MCF 10A (cell line): ENCODE measurements at regions not wholly inside any gene's neighbourhood (a gene's known extent, or its start where the extent isn't known, plus 50 kb on each side); places are given as distances from the start of the nearest gene placed in this dataset.

Source experiments
- BruUV-seq: library from RNA; stranded (reverse); fragments of 400-500 nt; replicated peaks from 2 replicates; lab custom pipeline; 2021; lab: Mats Ljungman, UMichigan
- CTCF ChIA-PET: fragments of 300-600 bp; sonication (Branson Sonifier 250); formaldehyde crosslinking; extraction: SDS; loops from one replicate; lab custom pipeline; 2021; ENCODE audit warnings: antibody characterized with exemption, inconsistent platforms; lab: Yijun Ruan, JAX
- POLR2A ChIA-PET: fragments of 300-600, 350-650 bp; sonication (Branson Sonifier 250); formaldehyde crosslinking; extraction: SDS; loops from one replicate; lab custom pipeline; 2020; ENCODE audit warnings: antibody characterized with exemption, inconsistent platforms; lab: Yijun Ruan, JAX
- DNase-seq: peaks from one replicate; pipeline ENCODE4 v3.0.0-alpha.2; 2018; ENCODE audit not compliant: unreplicated experiment
- H3K27ac Mint-ChIP-seq: one replicate; pipeline ENCODE4 v1.8.0; 2022; ENCODE audit warnings: mild to moderate bottlenecking, low read depth, mixed read lengths; ENCODE audit not compliant: unreplicated experiment
- H3K27me3 Mint-ChIP-seq: one replicate; pipeline ENCODE4 v1.8.0; 2022; ENCODE audit warnings: mixed read lengths; ENCODE audit not compliant: insufficient read depth, unreplicated experiment
- H3K36me3 Mint-ChIP-seq: one replicate; pipeline ENCODE4 v1.8.0; 2022; ENCODE audit warnings: mild to moderate bottlenecking, moderate library complexity, mixed read lengths; ENCODE audit not compliant: insufficient read depth, unreplicated experiment
- H3K4me1 Mint-ChIP-seq: one replicate; pipeline ENCODE4 v1.8.0; 2022; ENCODE audit warnings: mixed read lengths; ENCODE audit not compliant: insufficient read depth, unreplicated experiment
- H3K4me3 Mint-ChIP-seq: one replicate; pipeline ENCODE4 v1.8.0; 2022; ENCODE audit warnings: mild to moderate bottlenecking, moderate library complexity, mixed read lengths; ENCODE audit not compliant: unreplicated experiment
- H3K9me3 Mint-ChIP-seq: one replicate; pipeline ENCODE4 v1.8.0; 2022; ENCODE audit warnings: mixed read lengths; ENCODE audit not compliant: unreplicated experiment
- intact Hi-C: fragments of 100-400 bp; cut with micrococcal nuclease; formaldehyde crosslinking; loops from 2 replicates; pipeline ENCODE4 v1.14.1; 2022
- TF ChIP-seq, protein P1 (sequence below): fragments of 200-600 bp; IDR thresholded peaks from one replicate; pipeline ENCODE4 v1.8.0; 2022; ENCODE audit warnings: antibody characterized with exemption, mild to moderate bottlenecking; ENCODE audit not compliant: unreplicated experiment

GRCh38 chr3:117393119-117393518 is 683.5 kb downstream of the TUSC7 start:
- H3K36me3 Mint-ChIP-seq: no peaks in the 10 kb centered on the region
- DNase-seq: no peak
- CTCF ChIA-PET: interaction anchor here (1.4 kb wide), 1 partner anchor 12 kb away, joined by 3 read pairs; no protein-coding TSS in a partner anchor
- peaks cover 71% of the 10 kb centered on the region for H3K27me3 Mint-ChIP-seq
- intact Hi-C loops: no loop called here
- H3K4me1 Mint-ChIP-seq: no peaks in the 10 kb centered on the region
- BruUV-seq: no TSS peak
- TF ChIP-seq, protein P1, sequence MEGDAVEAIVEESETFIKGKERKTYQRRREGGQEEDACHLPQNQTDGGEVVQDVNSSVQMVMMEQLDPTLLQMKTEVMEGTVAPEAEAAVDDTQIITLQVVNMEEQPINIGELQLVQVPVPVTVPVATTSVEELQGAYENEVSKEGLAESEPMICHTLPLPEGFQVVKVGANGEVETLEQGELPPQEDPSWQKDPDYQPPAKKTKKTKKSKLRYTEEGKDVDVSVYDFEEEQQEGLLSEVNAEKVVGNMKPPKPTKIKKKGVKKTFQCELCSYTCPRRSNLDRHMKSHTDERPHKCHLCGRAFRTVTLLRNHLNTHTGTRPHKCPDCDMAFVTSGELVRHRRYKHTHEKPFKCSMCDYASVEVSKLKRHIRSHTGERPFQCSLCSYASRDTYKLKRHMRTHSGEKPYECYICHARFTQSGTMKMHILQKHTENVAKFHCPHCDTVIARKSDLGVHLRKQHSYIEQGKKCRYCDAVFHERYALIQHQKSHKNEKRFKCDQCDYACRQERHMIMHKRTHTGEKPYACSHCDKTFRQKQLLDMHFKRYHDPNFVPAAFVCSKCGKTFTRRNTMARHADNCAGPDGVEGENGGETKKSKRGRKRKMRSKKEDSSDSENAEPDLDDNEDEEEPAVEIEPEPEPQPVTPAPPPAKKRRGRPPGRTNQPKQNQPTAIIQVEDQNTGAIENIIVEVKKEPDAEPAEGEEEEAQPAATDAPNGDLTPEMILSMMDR: no peak
- POLR2A ChIA-PET: no interaction called here
- H3K4me3 Mint-ChIP-seq: no peak overlapping the region
- no peak overlapping the region for H3K27ac Mint-ChIP-seq
- no peaks in the 10 kb centered on the region for H3K9me3 Mint-ChIP-seq

DNA sequence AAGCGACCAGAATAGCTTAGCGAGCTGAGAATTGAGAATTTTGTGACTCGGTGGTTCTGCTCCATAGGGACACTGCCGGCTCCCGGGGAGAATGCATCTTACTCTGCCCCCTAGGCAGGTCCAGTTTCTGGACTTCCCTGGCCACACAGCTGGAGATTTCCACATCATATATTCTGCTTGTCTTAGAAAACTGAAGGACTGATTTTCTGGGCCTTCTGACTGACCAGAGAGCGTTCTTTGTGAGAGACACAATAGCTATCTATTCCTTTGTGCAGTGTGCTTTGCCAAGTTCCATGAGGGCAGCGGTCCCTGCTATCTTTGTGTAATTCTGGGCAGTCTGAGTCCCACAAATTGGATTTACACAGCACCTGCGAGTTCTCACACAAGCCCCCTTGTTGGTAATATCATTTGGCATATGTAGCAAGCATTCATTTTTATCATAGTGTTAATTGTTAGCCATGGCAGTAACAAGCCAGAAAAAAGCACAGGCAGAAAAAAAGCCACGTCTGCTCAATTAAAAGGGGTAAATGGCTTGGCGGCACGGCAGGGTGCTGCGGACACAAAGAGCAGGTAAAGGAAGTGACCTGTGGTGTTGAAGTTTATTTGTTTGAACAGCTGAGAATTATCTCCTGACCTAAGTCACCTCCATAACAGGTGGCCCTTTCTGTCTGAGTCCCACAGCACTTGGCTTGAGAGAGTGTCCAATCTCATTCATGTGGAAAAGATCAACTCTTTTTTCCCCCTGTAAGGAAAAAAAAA is 688.7 kb downstream of the TUSC7 start:
- TF ChIP-seq, protein P1: no peak
- ChIA-PET POLR2A (interaction anchor here (0.5 kb wide), 1 partner anchor 237 kb away, joined by 3 read pairs; no protein-coding TSS in a partner anchor), CTCF (interaction anchor here (0.6 to 1.9 kb wide), 3 partner anchors 10 to 534 kb away, joined by 3 to 4 read pairs (median 3); no protein-coding TSS in a partner anchor)
- no peak for DNase-seq
- no peak overlapping the region for H3K27ac Mint-ChIP-seq
- no peaks in the 10 kb centered on the region for H3K36me3 Mint-ChIP-seq
- no peak overlapping the region for H3K4me3 Mint-ChIP-seq
- peaks cover 10% of the 10 kb centered on the region for H3K4me1 Mint-ChIP-seq
- peaks cover 64% of the 10 kb centered on the region for H3K27me3 Mint-ChIP-seq
- no TSS peak for BruUV-seq
- intact Hi-C loops: no loop called here
- no peaks in the 10 kb centered on the region for H3K9me3 Mint-ChIP-seq

DNA sequence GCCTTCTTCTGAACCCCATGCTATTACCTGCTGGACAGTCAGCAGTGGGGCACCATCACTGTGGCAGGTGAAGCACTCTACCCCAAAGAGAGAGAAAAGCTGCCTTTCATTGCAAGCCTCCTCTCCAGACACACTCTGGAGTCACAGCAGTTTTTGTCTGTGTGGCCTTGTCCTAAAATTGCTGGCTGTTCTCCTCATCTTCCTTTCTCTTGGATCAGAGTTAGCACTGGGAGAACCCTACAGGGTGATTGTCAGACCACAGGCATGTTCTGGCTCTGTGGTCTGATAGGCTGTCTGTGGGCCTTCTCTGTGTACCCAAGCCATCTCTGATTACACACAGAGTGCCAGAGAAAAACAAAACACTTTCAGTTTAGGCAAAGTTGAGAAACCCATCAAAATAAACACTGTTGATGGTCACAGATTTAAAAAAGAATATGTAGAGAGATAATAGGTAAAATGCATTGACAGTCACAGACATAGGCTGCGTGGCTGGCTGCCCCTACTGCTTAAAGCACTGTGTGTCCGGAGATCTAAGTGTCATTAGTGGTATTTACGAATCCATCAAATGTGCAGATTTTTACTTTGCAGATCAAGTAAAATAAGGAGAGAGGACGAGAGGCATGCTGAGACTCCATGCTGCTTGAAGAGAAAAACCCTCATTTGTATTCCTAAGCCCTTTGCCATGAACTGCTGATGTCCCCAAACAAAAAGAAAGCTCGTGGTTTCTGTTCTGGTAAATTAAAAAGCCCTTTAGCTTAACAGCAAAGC is 689.9 kb downstream of the TUSC7 start:
- Mint-ChIP-seq H3K4me1 (peaks cover 10% of the 10 kb centered on the region), H3K36me3 (no peaks in the 10 kb centered on the region), H3K4me3 (no peak overlapping the region), H3K27ac (no peak overlapping the region), H3K9me3 (no peaks in the 10 kb centered on the region), H3K27me3 (peaks cover 53% of the 10 kb centered on the region)
- ChIA-PET CTCF (interaction anchor here (0.5 to 0.9 kb wide), 2 partner anchors 65 to 294 kb away, joined by 3 to 8 read pairs; no protein-coding TSS in a partner anchor), POLR2A (no interaction called here)
- TF ChIP-seq, protein P1: no peak
- intact Hi-C loops: no loop called here
- no peak for DNase-seq
- no TSS peak for BruUV-seq

GRCh38 chr3:117400303-117400702 is 690.7 kb downstream of the TUSC7 start:
- Mint-ChIP-seq H3K27ac (no peak overlapping the region), H3K4me1 (peaks cover 17% of the 10 kb centered on the region), H3K27me3 (peaks cover 49% of the 10 kb centered on the region), H3K9me3 (no peaks in the 10 kb centered on the region), H3K36me3 (no peaks in the 10 kb centered on the region), H3K4me3 (no peak overlapping the region)
- no TSS peak for BruUV-seq
- ChIA-PET CTCF (interaction anchor here (0.5 to 0.9 kb wide), 3 partner anchors 295 to 1699 kb away, joined by 3 to 4 read pairs (median 3); no protein-coding TSS in a partner anchor), POLR2A (no interaction called here)
- intact Hi-C loops: no loop called here
- TF ChIP-seq, protein P1: no peak
- DNase-seq: no peak
